ENCODE measurements at regions not wholly inside any gene's neighbourhood (a gene's known extent, or its start where the extent isn't known, plus 50 kb on each side); places are given as distances from the start of the nearest gene placed in this dataset.
"Not testable (repeated sequence)": the region's sequence is repeated elsewhere in the genome, so short reads cannot be mapped to it uniquely, and the experiment has no call there.

GRCh38 chr6:91075244-91075976, 488.5 kb upstream of the MAP3K7 start:
- no peak overlapping the region for H3K27ac Mint-ChIP-seq (ENCODE audit: unreplicated experiment)
- peaks cover 40% of the 10 kb centered on the region for H3K4me1 Mint-ChIP-seq (ENCODE audit: unreplicated experiment)
- DNase-seq (ENCODE audit: extremely low spot score, unreplicated experiment): no peak
- H3K4me3 Mint-ChIP-seq (ENCODE audit: unreplicated experiment): no peak overlapping the region
- H3K27me3 Mint-ChIP-seq (ENCODE audit: unreplicated experiment): no peaks in the 10 kb centered on the region
- no peaks in the 10 kb centered on the region for H3K36me3 Mint-ChIP-seq (ENCODE audit: unreplicated experiment)
- TF ChIP-seq CTCF (IDR thresholded peaks at IDR 0.05): no peak
- no peaks in the 10 kb centered on the region for H3K9me3 Mint-ChIP-seq (ENCODE audit: unreplicated experiment)

- TF ChIP-seq CTCF (IDR thresholded peaks at IDR 0.05): no peak
- Mint-ChIP-seq H3K36me3 (ENCODE audit: unreplicated experiment) (peaks cover 4% of the 10 kb centered on the region), H3K4me1 (ENCODE audit: unreplicated experiment) (no peaks in the 10 kb centered on the region), H3K4me3 (ENCODE audit: unreplicated experiment) (no peak overlapping the region), H3K9me3 (ENCODE audit: unreplicated experiment) (peaks cover 20% of the 10 kb centered on the region), H3K27me3 (ENCODE audit: unreplicated experiment) (no peaks in the 10 kb centered on the region), H3K27ac (ENCODE audit: unreplicated experiment) (no peak overlapping the region)
- no peak for DNase-seq (ENCODE audit: extremely low spot score, unreplicated experiment)
Measured at GRCh38 chr6:91063362-91063761, 476.5 kb upstream of the MAP3K7 start.

- Mint-ChIP-seq H3K4me3 (ENCODE audit: unreplicated experiment) (no peak overlapping the region), H3K36me3 (ENCODE audit: unreplicated experiment) (peaks cover 16% of the 10 kb centered on the region), H3K27ac (ENCODE audit: unreplicated experiment) (no peak overlapping the region), H3K27me3 (ENCODE audit: unreplicated experiment) (no peaks in the 10 kb centered on the region), H3K9me3 (ENCODE audit: unreplicated experiment) (peaks cover 30% of the 10 kb centered on the region), H3K4me1 (ENCODE audit: unreplicated experiment) (no peaks in the 10 kb centered on the region)
- no peak for DNase-seq (ENCODE audit: extremely low spot score, unreplicated experiment)
- no peak for TF ChIP-seq CTCF (IDR thresholded peaks at IDR 0.05)
Measured at GRCh38 chr6:91057689-91058088, 470.8 kb upstream of the MAP3K7 start.

GRCh38 chr6:91055959-91056358, 469.1 kb upstream of the MAP3K7 start:
- no peak for TF ChIP-seq CTCF (IDR thresholded peaks at IDR 0.05)

GRCh38 chr6:91052473-91053450, 465.9 kb upstream of the MAP3K7 start:
- peaks cover 12% of the 10 kb centered on the region for H3K36me3 Mint-ChIP-seq (ENCODE audit: unreplicated experiment)
- H3K4me1 Mint-ChIP-seq (ENCODE audit: unreplicated experiment); H3K27ac Mint-ChIP-seq (ENCODE audit: unreplicated experiment); H3K27me3 Mint-ChIP-seq (ENCODE audit: unreplicated experiment); DNase-seq (ENCODE audit: extremely low spot score, unreplicated experiment); H3K4me3 Mint-ChIP-seq (ENCODE audit: unreplicated experiment): not testable (repeated sequence)
- H3K9me3 Mint-ChIP-seq (ENCODE audit: unreplicated experiment): peaks cover 20% of the 10 kb centered on the region

More at GRCh38 chr6:91055959-91056358, 469.1 kb upstream of the MAP3K7 start:
- H3K4me3 Mint-ChIP-seq (ENCODE audit: unreplicated experiment): no peak overlapping the region
- no peaks in the 10 kb centered on the region for H3K27me3 Mint-ChIP-seq (ENCODE audit: unreplicated experiment)
- peaks cover 12% of the 10 kb centered on the region for H3K36me3 Mint-ChIP-seq (ENCODE audit: unreplicated experiment)
- H3K4me1 Mint-ChIP-seq (ENCODE audit: unreplicated experiment): no peaks in the 10 kb centered on the region
- peaks cover 30% of the 10 kb centered on the region for H3K9me3 Mint-ChIP-seq (ENCODE audit: unreplicated experiment)
- DNase-seq (ENCODE audit: extremely low spot score, unreplicated experiment): no peak
- H3K27ac Mint-ChIP-seq (ENCODE audit: unreplicated experiment): no peak overlapping the region

All from osteocyte (in vitro differentiated cells).